Esophagus squamous epithelium (tissue), 5 donors: ENCODE measurements at regions not wholly inside any gene's neighbourhood (a gene's known extent, or its start where the extent isn't known, plus 50 kb on each side); places are given as distances from the start of the nearest gene placed in this dataset.
"Not testable (repeated sequence)": the region's sequence is repeated elsewhere in the genome, so short reads cannot be mapped to it uniquely, and the experiment has no call there.

Experiments
- DNase-seq: peaks from one replicate; lab custom pipeline; 2025; lab: John Stamatoyannopoulos, UW
- H3K27ac ChIP-seq, 4 donors: fragments of 200-600 bp; sonication (generic); one replicate each; pipeline ENCODE4 v1.5.1; 2016 to 2019; ENCODE audit warnings: mild to moderate bottlenecking in 1 of 4
- H3K27me3 ChIP-seq, 4 donors: fragments of 200-600 bp; sonication (generic); 1 replicate in 3 of 4; 2 replicates in 1 of 4; pipeline versions ENCODE4 v1.5.1 to v1.6.0; 2017 to 2021; ENCODE audit warnings: antibody characterized with exemption in 1 of 4
- H3K36me3 ChIP-seq, 3 donors: fragments of 200-600 bp; sonication (generic); one replicate each; pipeline ENCODE4 v1.5.1; 2016 to 2019
- H3K4me1 ChIP-seq, 3 donors: fragments of 200-600 bp; sonication (generic); one replicate each; pipeline ENCODE4 v1.5.1; 2017 to 2019
- H3K4me3 ChIP-seq, 4 donors: fragments of 200-600 bp; sonication (generic); 1 replicate in 3 of 4; 2 replicates in 1 of 4; pipeline ENCODE4 v1.5.1; 2016 to 2019; ENCODE audit warnings: mild to moderate bottlenecking in 2 of 4, moderate library complexity in 1 of 4
- H3K9me3 ChIP-seq, 3 donors: fragments of 200-600 bp; sonication (generic); one replicate each; pipeline ENCODE4 v1.5.1; 2016 to 2019
- CTCF ChIP-seq, 6 experiments: fragments of 450-650 bp in 4 of 6; fragments of 200-600 bp in 2 of 6; sonication (generic) in 2 of 6; IDR thresholded peaks; one replicate each; pipeline ENCODE4 v1.5.1; 2016 to 2019; ENCODE audit warnings: antibody characterized with exemption in 6 of 6, mild to moderate bottlenecking in 4 of 6, moderate library complexity in 4 of 6
- POLR2A ChIP-seq, 4 donors: fragments of 450-650 bp; IDR thresholded peaks; one replicate each; pipeline ENCODE4 v1.6.1; 2017; ENCODE audit warnings: antibody characterized with exemption in 4 of 4, mild to moderate bottlenecking in 4 of 4, moderate library complexity in 3 of 4
- WGBS, 2 donors: methylation state at CpG; one replicate each; pipeline ENCODE4 v1.1.5; 2018; 5-methylcytosine and 5-hydroxymethylcytosine counted together
- intact Hi-C: fragments of 100-400 bp; cut with DNase I; formaldehyde crosslinking; loops from one replicate; pipeline ENCODE4 v1.15.0; 2022
- donor health status: DM: yes; HTN: yes; CAD: no.

- Histone ChIP-seq H3K36me3 (no peaks in the 10 kb centered on the region), H3K27ac (no peak overlapping the region), H3K9me3 (peaks cover 0 to 10% (median 0%) of the 10 kb centered on the region in 3 donors), H3K4me3 (no peak overlapping the region), H3K4me1 (no peaks in the 10 kb centered on the region), H3K27me3 (no peaks in the 10 kb centered on the region)
- WGBS, 2 donors: 38 to 45% methylated on average over 1 of the region's 1 CpG
- intact Hi-C loops: no loop called here
- TF ChIP-seq POLR2A (IDR thresholded peaks at IDR 0.05) (no peak), CTCF (IDR thresholded peaks at IDR 0.05) (no peak)
- DNase-seq: no peak
Measured at GRCh38 chr13:81197483-81197882, 856.6 kb upstream of the SPRY2 start.

- no peak overlapping the region for H3K4me3 ChIP-seq
- H3K36me3 ChIP-seq: no peaks in the 10 kb centered on the region
- H3K9me3 ChIP-seq: peaks cover 0 to 10% (median 0%) of the 10 kb centered on the region in 3 donors
- no peaks in the 10 kb centered on the region for H3K27me3 ChIP-seq
- intact Hi-C loops: no loop called here
- DNase-seq: no peak
- TF ChIP-seq POLR2A (IDR thresholded peaks at IDR 0.05) (no peak), CTCF (IDR thresholded peaks at IDR 0.05) (no peak)
- no peaks in the 10 kb centered on the region for H3K4me1 ChIP-seq
- no peak overlapping the region for H3K27ac ChIP-seq
Measured at GRCh38 chr13:81194362-81194761, 853.4 kb upstream of the SPRY2 start.

- H3K9me3 ChIP-seq: no peaks in the 10 kb centered on the region
- H3K4me1 ChIP-seq: no peaks in the 10 kb centered on the region
- H3K27ac ChIP-seq: no peak overlapping the region
- intact Hi-C loops: no loop called here
- TF ChIP-seq CTCF (IDR thresholded peaks at IDR 0.05) (no peak), POLR2A (IDR thresholded peaks at IDR 0.05) (no peak)
- 58 to 70% methylated on average over 3 of the region's 3 CpGs for WGBS, 2 donors
- H3K27me3 ChIP-seq: no peaks in the 10 kb centered on the region
- no peak overlapping the region for H3K4me3 ChIP-seq
- DNase-seq: no peak
- H3K36me3 ChIP-seq: no peaks in the 10 kb centered on the region
Measured at GRCh38 chr13:81184556-81185265, 843.8 kb upstream of the SPRY2 start.

GRCh38 chr13:81172603-81173002, 831.7 kb upstream of the SPRY2 start:
- Histone ChIP-seq H3K36me3 (no peaks in the 10 kb centered on the region), H3K27ac (no peak overlapping the region), H3K4me3 (no peak overlapping the region), H3K9me3 (no peaks in the 10 kb centered on the region), H3K27me3 (no peaks in the 10 kb centered on the region), H3K4me1 (no peaks in the 10 kb centered on the region)
- no peak for DNase-seq
- intact Hi-C loops: no loop called here
- TF ChIP-seq POLR2A (IDR thresholded peaks at IDR 0.05) (no peak), CTCF (IDR thresholded peaks at IDR 0.05) (no peak)
- 38 to 46% methylated on average over 3 of the region's 3 CpGs for WGBS, 2 donors

GRCh38 chr13:81171065-81171647, 830.2 kb upstream of the SPRY2 start:
- 17 to 20% methylated on average over 3 of the region's 3 CpGs for WGBS, 2 donors
- H3K4me3 ChIP-seq: no peak overlapping the region
- no peaks in the 10 kb centered on the region for H3K27me3 ChIP-seq
- TF ChIP-seq POLR2A (IDR thresholded peaks at IDR 0.05) (no peak), CTCF (IDR thresholded peaks at IDR 0.05) (peak in 5 of 6 experiments; percentile 21 to 57 (median 30))
- intact Hi-C loops: no loop called here
- no peaks in the 10 kb centered on the region for H3K4me1 ChIP-seq
- DNase-seq: no peak
- H3K9me3 ChIP-seq: no peaks in the 10 kb centered on the region
- H3K36me3 ChIP-seq: no peaks in the 10 kb centered on the region
- no peak overlapping the region for H3K27ac ChIP-seq

- DNase-seq, H3K36me3 ChIP-seq, H3K27ac ChIP-seq, intact Hi-C loops, H3K4me1 ChIP-seq, H3K4me3 ChIP-seq, H3K27me3 ChIP-seq, H3K9me3 ChIP-seq: not testable (repeated sequence)
- WGBS, 2 donors: 54 to 83% methylated on average over 1 of the region's 1 CpG
Measured at GRCh38 chr13:81163823-81164222, 822.9 kb upstream of the SPRY2 start.
